WTC11 (cell line): ENCODE measurements at regions not wholly inside any gene's neighbourhood (a gene's known extent, or its start where the extent isn't known, plus 50 kb on each side); places are given as distances from the start of the nearest gene placed in this dataset.

Source experiments
- ATAC-seq: fragments of 200-7000 bp; cut with Tn5 transposase; 2 replicates; pipeline ENCODE4 v1.10.0; 2021; ENCODE audit warnings: mild to moderate bottlenecking, moderate library complexity
- CTCF ChIA-PET: fragments of 300-600 bp; sonication (Branson Sonifier 250); formaldehyde crosslinking; loops from one replicate; lab custom pipeline; 2021; ENCODE audit warnings: antibody characterized with exemption; lab: Charles Lee
- POLR2A ChIA-PET: fragments of 350-600 bp; sonication (Branson Sonifier 250); formaldehyde crosslinking; loops from one replicate; lab custom pipeline; 2021; ENCODE audit warnings: antibody characterized with exemption; lab: Charles Lee
- DNase-seq: peaks from one replicate; pipeline ENCODE4 v3.0.0; 2021; ENCODE audit warnings: low spot score
- H3K27ac Mint-ChIP-seq: 2 replicates; pipeline ENCODE4 v1.8.0; 2021; ENCODE audit warnings: mixed read lengths
- H3K27me3 Mint-ChIP-seq: 2 replicates; pipeline ENCODE4 v1.8.0; 2021; ENCODE audit warnings: low read depth, mild to moderate bottlenecking, moderate library complexity, mixed read lengths
- H3K36me3 Mint-ChIP-seq: 2 replicates; pipeline ENCODE4 v1.8.0; 2021; ENCODE audit warnings: mixed read lengths
- H3K4me1 Mint-ChIP-seq: 2 replicates; pipeline ENCODE4 v1.8.0; 2022; ENCODE audit warnings: mixed read lengths
- H3K4me3 Mint-ChIP-seq: 2 replicates; pipeline ENCODE4 v1.8.0; 2021; ENCODE audit warnings: mild to moderate bottlenecking, moderate library complexity, mixed read lengths
- H3K9me3 Mint-ChIP-seq: 2 replicates; pipeline ENCODE4 v1.8.0; 2021; ENCODE audit warnings: mixed read lengths
- ATF1 ChIP-seq: sonication (generic); formaldehyde crosslinking; IDR thresholded peaks from 2 replicates; pipeline ENCODE4 v1.8.1; 2023; ENCODE audit warnings: mild to moderate bottlenecking, moderate library complexity, missing genetic modification reagents
- FOXP1 ChIP-seq: sonication (generic); formaldehyde crosslinking; IDR thresholded peaks from 2 replicates; pipeline ENCODE4 v1.8.0; 2022; ENCODE audit warnings: missing genetic modification reagents, mild to moderate bottlenecking, moderate library complexity, borderline replicate concordance
- JUN ChIP-seq: sonication (generic); formaldehyde crosslinking; IDR thresholded peaks from 2 replicates; pipeline ENCODE4 v1.8.0; 2023; ENCODE audit warnings: mild to moderate bottlenecking, missing genetic modification reagents
- NFE2L1 ChIP-seq: sonication (generic); formaldehyde crosslinking; IDR thresholded peaks from 2 replicates; pipeline ENCODE4 v1.8.1; 2023; ENCODE audit warnings: missing genetic modification reagents
- NR1H2 ChIP-seq: sonication (generic); formaldehyde crosslinking; IDR thresholded peaks from 2 replicates; pipeline ENCODE4 v1.9.0; 2021; ENCODE audit warnings: mild to moderate bottlenecking, moderate library complexity, missing genetic modification reagents
- NR2C2 ChIP-seq: sonication (generic); formaldehyde crosslinking; IDR thresholded peaks from 2 replicates; pipeline ENCODE4 v1.8.0; 2022; ENCODE audit warnings: mild to moderate bottlenecking, missing genetic modification reagents
- TEAD1 ChIP-seq: sonication (generic); formaldehyde crosslinking; IDR thresholded peaks from 2 replicates; pipeline ENCODE4 v1.8.0; 2022; ENCODE audit warnings: mild to moderate bottlenecking, missing genetic modification reagents
- TP53 ChIP-seq: sonication (generic); formaldehyde crosslinking; IDR thresholded peaks from 2 replicates; pipeline ENCODE4 v1.8.1; 2023; ENCODE audit warnings: mild to moderate bottlenecking, missing genetic modification reagents
- ZNF138 ChIP-seq: sonication (generic); formaldehyde crosslinking; conservative IDR thresholded peaks from 2 replicates; pipeline ENCODE4 v1.8.1; 2022; ENCODE audit warnings: mild to moderate bottlenecking, moderate library complexity, missing genetic modification reagents
- ZNF317 ChIP-seq: sonication (generic); formaldehyde crosslinking; IDR thresholded peaks from 2 replicates; pipeline ENCODE4 v1.8.1; 2023; ENCODE audit warnings: low read depth, mild to moderate bottlenecking, moderate library complexity, missing genetic modification reagents, borderline replicate concordance
- TF ChIP-seq, protein P1 (sequence below): sonication (generic); formaldehyde crosslinking; IDR thresholded peaks from 2 replicates; pipeline ENCODE4 v1.8.0; 2022; ENCODE audit warnings: mild to moderate bottlenecking, missing genetic modification reagents
- TF ChIP-seq, protein P2 (sequence below): fragments of 250-450 bp; sonication (Bioruptor Pico); conservative IDR thresholded peaks from 2 replicates; pipeline ENCODE4 v1.9.0; 2021; ENCODE audit warnings: mild to moderate bottlenecking
- TF ChIP-seq, protein P3 (sequence below): fragments of 200-600 bp; IDR thresholded peaks from 2 replicates; pipeline ENCODE4 v1.8.0; 2022; ENCODE audit warnings: antibody characterized with exemption
- TF ChIP-seq, protein P4 (sequence below): sonication (generic); formaldehyde crosslinking; IDR thresholded peaks from 2 replicates; pipeline ENCODE4 v1.8.0; 2023; ENCODE audit warnings: missing genetic modification reagents, mild to moderate bottlenecking, borderline replicate concordance
- TF ChIP-seq, protein P5 (sequence below): sonication (generic); formaldehyde crosslinking; conservative IDR thresholded peaks from 2 replicates; pipeline ENCODE4 v1.8.1; 2022; ENCODE audit warnings: mild to moderate bottlenecking, missing genetic modification reagents
- TF ChIP-seq, protein P6 (sequence below): sonication (generic); formaldehyde crosslinking; IDR thresholded peaks from 2 replicates; pipeline ENCODE4 v1.8.1; 2023; ENCODE audit warnings: mild to moderate bottlenecking, moderate library complexity, missing genetic modification reagents
- TF ChIP-seq, protein P7 (sequence below): sonication (generic); formaldehyde crosslinking; IDR thresholded peaks from 2 replicates; pipeline ENCODE4 v1.8.1; 2022; ENCODE audit warnings: mild to moderate bottlenecking, moderate library complexity, missing genetic modification reagents
- TF ChIP-seq, protein P8 (sequence below): sonication (generic); formaldehyde crosslinking; IDR thresholded peaks from 2 replicates; pipeline ENCODE4 v1.8.1; 2022; ENCODE audit warnings: mild to moderate bottlenecking, missing genetic modification reagents, moderate library complexity, borderline replicate concordance
- TF ChIP-seq, protein P9 (sequence below): sonication (generic); formaldehyde crosslinking; IDR thresholded peaks from 2 replicates; pipeline ENCODE4 v1.8.0; 2022; ENCODE audit warnings: mild to moderate bottlenecking, missing genetic modification reagents
- TF ChIP-seq, protein P10 (sequence below): fragments of 250-450 bp; sonication (Bioruptor Pico); IDR thresholded peaks from 2 replicates; pipeline ENCODE4 v1.9.0; 2021; ENCODE audit warnings: mild to moderate bottlenecking

DNA sequence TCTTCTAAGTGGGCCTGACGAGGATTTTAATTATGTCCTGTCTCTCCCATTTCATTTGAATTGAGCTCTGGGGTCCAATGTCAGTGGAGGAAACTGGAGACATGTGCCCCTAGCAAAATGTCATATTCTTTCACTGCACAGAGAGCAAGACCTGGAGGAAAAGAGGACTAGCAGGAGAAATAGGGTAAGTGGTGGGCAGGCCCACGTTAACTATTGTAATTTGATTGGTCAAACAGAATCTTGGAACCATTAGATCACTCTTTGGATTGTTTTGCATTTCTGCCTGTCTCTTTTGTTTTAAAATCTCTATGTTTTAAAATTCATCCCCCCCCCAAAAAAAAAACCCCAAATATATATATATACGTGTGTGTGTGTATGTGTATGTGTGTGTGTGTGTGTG lies 113.9 kb upstream of the PELI2 start:
- no peak overlapping the region for H3K27ac Mint-ChIP-seq
- peaks cover 29% of the 10 kb centered on the region for H3K9me3 Mint-ChIP-seq
- TF ChIP-seq, protein P1, sequence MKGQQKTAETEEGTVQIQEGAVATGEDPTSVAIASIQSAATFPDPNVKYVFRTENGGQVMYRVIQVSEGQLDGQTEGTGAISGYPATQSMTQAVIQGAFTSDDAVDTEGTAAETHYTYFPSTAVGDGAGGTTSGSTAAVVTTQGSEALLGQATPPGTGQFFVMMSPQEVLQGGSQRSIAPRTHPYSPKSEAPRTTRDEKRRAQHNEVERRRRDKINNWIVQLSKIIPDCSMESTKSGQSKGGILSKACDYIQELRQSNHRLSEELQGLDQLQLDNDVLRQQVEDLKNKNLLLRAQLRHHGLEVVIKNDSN: no peak
- TF ChIP-seq, protein P2, sequence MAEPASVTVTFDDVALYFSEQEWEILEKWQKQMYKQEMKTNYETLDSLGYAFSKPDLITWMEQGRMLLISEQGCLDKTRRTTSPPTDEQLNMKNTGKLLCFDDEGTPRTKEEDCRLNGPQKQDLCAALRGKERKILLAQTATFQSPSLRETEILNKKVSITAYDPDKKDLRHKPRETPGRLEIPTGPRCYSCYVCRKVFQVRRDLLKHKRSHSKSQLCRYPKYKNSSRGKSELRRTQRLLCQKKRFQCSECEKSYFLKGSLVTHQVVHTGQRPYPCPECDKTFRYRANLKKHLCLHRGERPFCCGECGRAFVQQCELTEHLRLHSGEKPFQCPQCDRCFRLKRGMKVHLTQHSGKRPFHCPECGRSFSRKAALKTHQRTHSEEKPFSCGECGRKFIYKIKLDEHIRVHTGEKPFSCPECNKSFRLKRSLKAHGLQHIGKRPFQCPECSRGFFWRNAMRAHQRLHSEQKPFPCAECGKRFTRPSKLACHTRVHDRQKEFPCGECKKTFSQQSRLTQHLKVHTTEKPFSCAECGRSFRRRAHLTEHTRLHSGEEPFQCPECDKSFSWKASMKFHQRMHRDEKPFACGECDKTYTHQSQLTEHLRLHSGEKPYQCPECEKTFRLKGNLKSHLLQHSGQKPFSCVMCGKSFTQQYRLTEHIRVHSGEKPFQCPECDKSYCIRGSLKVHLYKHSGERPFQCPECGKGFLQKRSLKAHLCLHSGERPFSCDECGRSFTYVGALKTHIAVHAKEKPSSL (CRISPR knock-in tag): no peak
- TF ChIP-seq, protein P3, sequence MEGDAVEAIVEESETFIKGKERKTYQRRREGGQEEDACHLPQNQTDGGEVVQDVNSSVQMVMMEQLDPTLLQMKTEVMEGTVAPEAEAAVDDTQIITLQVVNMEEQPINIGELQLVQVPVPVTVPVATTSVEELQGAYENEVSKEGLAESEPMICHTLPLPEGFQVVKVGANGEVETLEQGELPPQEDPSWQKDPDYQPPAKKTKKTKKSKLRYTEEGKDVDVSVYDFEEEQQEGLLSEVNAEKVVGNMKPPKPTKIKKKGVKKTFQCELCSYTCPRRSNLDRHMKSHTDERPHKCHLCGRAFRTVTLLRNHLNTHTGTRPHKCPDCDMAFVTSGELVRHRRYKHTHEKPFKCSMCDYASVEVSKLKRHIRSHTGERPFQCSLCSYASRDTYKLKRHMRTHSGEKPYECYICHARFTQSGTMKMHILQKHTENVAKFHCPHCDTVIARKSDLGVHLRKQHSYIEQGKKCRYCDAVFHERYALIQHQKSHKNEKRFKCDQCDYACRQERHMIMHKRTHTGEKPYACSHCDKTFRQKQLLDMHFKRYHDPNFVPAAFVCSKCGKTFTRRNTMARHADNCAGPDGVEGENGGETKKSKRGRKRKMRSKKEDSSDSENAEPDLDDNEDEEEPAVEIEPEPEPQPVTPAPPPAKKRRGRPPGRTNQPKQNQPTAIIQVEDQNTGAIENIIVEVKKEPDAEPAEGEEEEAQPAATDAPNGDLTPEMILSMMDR: no peak
- TF ChIP-seq, protein P4, sequence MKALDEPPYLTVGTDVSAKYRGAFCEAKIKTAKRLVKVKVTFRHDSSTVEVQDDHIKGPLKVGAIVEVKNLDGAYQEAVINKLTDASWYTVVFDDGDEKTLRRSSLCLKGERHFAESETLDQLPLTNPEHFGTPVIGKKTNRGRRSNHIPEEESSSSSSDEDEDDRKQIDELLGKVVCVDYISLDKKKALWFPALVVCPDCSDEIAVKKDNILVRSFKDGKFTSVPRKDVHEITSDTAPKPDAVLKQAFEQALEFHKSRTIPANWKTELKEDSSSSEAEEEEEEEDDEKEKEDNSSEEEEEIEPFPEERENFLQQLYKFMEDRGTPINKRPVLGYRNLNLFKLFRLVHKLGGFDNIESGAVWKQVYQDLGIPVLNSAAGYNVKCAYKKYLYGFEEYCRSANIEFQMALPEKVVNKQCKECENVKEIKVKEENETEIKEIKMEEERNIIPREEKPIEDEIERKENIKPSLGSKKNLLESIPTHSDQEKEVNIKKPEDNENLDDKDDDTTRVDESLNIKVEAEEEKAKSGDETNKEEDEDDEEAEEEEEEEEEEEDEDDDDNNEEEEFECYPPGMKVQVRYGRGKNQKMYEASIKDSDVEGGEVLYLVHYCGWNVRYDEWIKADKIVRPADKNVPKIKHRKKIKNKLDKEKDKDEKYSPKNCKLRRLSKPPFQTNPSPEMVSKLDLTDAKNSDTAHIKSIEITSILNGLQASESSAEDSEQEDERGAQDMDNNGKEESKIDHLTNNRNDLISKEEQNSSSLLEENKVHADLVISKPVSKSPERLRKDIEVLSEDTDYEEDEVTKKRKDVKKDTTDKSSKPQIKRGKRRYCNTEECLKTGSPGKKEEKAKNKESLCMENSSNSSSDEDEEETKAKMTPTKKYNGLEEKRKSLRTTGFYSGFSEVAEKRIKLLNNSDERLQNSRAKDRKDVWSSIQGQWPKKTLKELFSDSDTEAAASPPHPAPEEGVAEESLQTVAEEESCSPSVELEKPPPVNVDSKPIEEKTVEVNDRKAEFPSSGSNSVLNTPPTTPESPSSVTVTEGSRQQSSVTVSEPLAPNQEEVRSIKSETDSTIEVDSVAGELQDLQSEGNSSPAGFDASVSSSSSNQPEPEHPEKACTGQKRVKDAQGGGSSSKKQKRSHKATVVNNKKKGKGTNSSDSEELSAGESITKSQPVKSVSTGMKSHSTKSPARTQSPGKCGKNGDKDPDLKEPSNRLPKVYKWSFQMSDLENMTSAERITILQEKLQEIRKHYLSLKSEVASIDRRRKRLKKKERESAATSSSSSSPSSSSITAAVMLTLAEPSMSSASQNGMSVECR: no peak
- TF ChIP-seq, protein P5, sequence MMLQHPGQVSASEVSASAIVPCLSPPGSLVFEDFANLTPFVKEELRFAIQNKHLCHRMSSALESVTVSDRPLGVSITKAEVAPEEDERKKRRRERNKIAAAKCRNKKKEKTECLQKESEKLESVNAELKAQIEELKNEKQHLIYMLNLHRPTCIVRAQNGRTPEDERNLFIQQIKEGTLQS (CRISPR knock-in tag): no peak
- TF ChIP-seq TP53 (CRISPR knock-in tag) (no peak), FOXP1 (no peak), NR2C2 (CRISPR knock-in tag) (no peak), JUN (no peak), TEAD1 (no peak), ZNF317 (no peak), NFE2L1 (no peak), NR1H2 (no peak), ATF1 (CRISPR knock-in tag) (no peak), ZNF138 (CRISPR knock-in tag) (no peak)
- TF ChIP-seq, protein P6, sequence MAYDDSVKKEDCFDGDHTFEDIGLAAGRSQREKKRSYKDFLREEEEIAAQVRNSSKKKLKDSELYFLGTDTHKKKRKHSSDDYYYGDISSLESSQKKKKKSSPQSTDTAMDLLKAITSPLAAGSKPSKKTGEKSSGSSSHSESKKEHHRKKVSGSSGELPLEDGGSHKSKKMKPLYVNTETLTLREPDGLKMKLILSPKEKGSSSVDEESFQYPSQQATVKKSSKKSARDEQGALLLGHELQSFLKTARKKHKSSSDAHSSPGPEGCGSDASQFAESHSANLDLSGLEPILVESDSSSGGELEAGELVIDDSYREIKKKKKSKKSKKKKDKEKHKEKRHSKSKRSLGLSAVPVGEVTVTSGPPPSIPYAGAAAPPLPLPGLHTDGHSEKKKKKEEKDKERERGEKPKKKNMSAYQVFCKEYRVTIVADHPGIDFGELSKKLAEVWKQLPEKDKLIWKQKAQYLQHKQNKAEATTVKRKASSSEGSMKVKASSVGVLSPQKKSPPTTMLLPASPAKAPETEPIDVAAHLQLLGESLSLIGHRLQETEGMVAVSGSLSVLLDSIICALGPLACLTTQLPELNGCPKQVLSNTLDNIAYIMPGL (CRISPR knock-in tag): no peak
- TF ChIP-seq, protein P7, sequence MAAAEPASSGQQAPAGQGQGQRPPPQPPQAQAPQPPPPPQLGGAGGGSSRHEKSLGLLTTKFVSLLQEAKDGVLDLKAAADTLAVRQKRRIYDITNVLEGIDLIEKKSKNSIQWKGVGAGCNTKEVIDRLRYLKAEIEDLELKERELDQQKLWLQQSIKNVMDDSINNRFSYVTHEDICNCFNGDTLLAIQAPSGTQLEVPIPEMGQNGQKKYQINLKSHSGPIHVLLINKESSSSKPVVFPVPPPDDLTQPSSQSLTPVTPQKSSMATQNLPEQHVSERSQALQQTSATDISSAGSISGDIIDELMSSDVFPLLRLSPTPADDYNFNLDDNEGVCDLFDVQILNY (CRISPR knock-in tag): no peak
- TF ChIP-seq, protein P8, sequence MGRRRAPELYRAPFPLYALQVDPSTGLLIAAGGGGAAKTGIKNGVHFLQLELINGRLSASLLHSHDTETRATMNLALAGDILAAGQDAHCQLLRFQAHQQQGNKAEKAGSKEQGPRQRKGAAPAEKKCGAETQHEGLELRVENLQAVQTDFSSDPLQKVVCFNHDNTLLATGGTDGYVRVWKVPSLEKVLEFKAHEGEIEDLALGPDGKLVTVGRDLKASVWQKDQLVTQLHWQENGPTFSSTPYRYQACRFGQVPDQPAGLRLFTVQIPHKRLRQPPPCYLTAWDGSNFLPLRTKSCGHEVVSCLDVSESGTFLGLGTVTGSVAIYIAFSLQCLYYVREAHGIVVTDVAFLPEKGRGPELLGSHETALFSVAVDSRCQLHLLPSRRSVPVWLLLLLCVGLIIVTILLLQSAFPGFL (CRISPR knock-in tag): no peak
- TF ChIP-seq, protein P9, sequence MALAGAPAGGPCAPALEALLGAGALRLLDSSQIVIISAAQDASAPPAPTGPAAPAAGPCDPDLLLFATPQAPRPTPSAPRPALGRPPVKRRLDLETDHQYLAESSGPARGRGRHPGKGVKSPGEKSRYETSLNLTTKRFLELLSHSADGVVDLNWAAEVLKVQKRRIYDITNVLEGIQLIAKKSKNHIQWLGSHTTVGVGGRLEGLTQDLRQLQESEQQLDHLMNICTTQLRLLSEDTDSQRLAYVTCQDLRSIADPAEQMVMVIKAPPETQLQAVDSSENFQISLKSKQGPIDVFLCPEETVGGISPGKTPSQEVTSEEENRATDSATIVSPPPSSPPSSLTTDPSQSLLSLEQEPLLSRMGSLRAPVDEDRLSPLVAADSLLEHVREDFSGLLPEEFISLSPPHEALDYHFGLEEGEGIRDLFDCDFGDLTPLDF: no peak
- TF ChIP-seq, protein P10, sequence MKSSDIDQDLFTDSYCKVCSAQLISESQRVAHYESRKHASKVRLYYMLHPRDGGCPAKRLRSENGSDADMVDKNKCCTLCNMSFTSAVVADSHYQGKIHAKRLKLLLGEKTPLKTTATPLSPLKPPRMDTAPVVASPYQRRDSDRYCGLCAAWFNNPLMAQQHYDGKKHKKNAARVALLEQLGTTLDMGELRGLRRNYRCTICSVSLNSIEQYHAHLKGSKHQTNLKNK (CRISPR knock-in tag): no peak
- no peak for DNase-seq
- POLR2A ChIA-PET: no interaction called here
- H3K4me3 Mint-ChIP-seq: no peak overlapping the region
- peaks cover 3% of the 10 kb centered on the region for H3K27me3 Mint-ChIP-seq
- no peak for ATAC-seq
- H3K36me3 Mint-ChIP-seq: peaks cover 18% of the 10 kb centered on the region
- H3K4me1 Mint-ChIP-seq: peaks cover 27% of the 10 kb centered on the region
- CTCF ChIA-PET: no interaction called here
